IMR-90 (cell line): ENCODE measurements at regions not wholly inside any gene's neighbourhood (a gene's known extent, or its start where the extent isn't known, plus 50 kb on each side); places are given as distances from the start of the nearest gene placed in this dataset.

Experiments used
- ATAC-seq: fragments of 200-7000 bp; cut with Tn5 transposase; 2 replicates; pipeline ENCODE4 v1.9.1; 2020; ENCODE audit warnings: low read depth, mild to moderate bottlenecking, moderate library complexity
- BruUV-seq: library from RNA; stranded (reverse); fragments of 400-500 nt; replicated peaks from 2 replicates; lab custom pipeline; 2021; lab: Mats Ljungman, UMichigan
- CTCF ChIA-PET: fragments of 300-600 bp; formaldehyde crosslinking; extraction: SDS; loops from one replicate; lab custom pipeline; 2021; ENCODE audit warnings: antibody characterized with exemption; lab: Yijun Ruan, JAX
- POLR2A ChIA-PET: fragments of 300-600 bp; sonication (Branson Sonifier 250); formaldehyde crosslinking; loops from one replicate; lab custom pipeline; 2022; ENCODE audit warnings: antibody characterized with exemption; ENCODE audit not compliant: unreplicated experiment; lab: Charles Lee
- DNase-seq: peaks from one replicate; pipeline ENCODE4 v3.0.0; 2013
- H2AFZ ChIP-seq: replicated peaks from 2 replicates; pipeline ENCODE3; 2013; ENCODE audit warnings: low read length, mild to moderate bottlenecking; ENCODE audit not compliant: poor library complexity
- H2AK5ac ChIP-seq: 2 replicates; pipeline ENCODE4 v1.6.1; 2013; ENCODE audit warnings: low read depth, low read length, inconsistent platforms
- H2AK9ac ChIP-seq: replicated peaks from 2 replicates; pipeline ENCODE3; 2013; ENCODE audit warnings: mild to moderate bottlenecking, low read depth, low read length, moderate library complexity; ENCODE audit not compliant: poor library complexity
- H2BK120ac ChIP-seq: 2 replicates; pipeline ENCODE4 v1.6.1; 2013; ENCODE audit warnings: low read depth, low read length, inconsistent platforms
- H2BK15ac ChIP-seq: 3 replicates; pipeline ENCODE4 v1.6.1; 2013; ENCODE audit warnings: low read depth, low read length, inconsistent platforms
- H2BK20ac ChIP-seq: 2 replicates; pipeline ENCODE4 v1.6.1; 2013; ENCODE audit warnings: low read depth, mild to moderate bottlenecking, inconsistent platforms, low read length, moderate library complexity
- H2BK5ac ChIP-seq: 2 replicates; pipeline ENCODE4 v1.6.1; 2013; ENCODE audit warnings: mild to moderate bottlenecking, low read depth, low read length, inconsistent platforms; ENCODE audit not compliant: poor library complexity, severe bottlenecking
- H3K14ac ChIP-seq: replicated peaks from 2 replicates; pipeline ENCODE4 v1.6.1; 2013; ENCODE audit warnings: low read depth, low read length, inconsistent platforms
- H3K18ac ChIP-seq: 2 replicates; pipeline ENCODE4 v1.6.1; 2013; ENCODE audit warnings: low read depth, low read length, control low read depth
- H3K23ac ChIP-seq: 2 replicates; pipeline ENCODE4 v1.6.1; 2013; ENCODE audit warnings: low read depth, low read length, inconsistent platforms
- H3K27ac ChIP-seq: 2 replicates; pipeline ENCODE4 v1.5.1; 2013; ENCODE audit warnings: mild to moderate bottlenecking, control low read depth, low read length; ENCODE audit not compliant: insufficient read depth
- H3K27me3 ChIP-seq: 2 replicates; pipeline ENCODE4 v1.6.1; 2013; ENCODE audit warnings: low read length; ENCODE audit not compliant: control insufficient read depth, insufficient read depth
- H3K36me3 ChIP-seq: 2 replicates; pipeline ENCODE4 v1.6.1; 2013; ENCODE audit warnings: low read length, mixed read lengths; ENCODE audit not compliant: control insufficient read depth, insufficient read depth
- H3K4ac ChIP-seq: 2 replicates; pipeline ENCODE4 v1.6.1; 2013; ENCODE audit warnings: low read depth, low read length, inconsistent platforms
- H3K4me1 ChIP-seq: 2 replicates; pipeline ENCODE4 v1.6.1; 2013; ENCODE audit warnings: low read length, mixed read lengths; ENCODE audit not compliant: control insufficient read depth, insufficient read depth
- H3K4me2 ChIP-seq: 2 replicates; pipeline ENCODE4 v1.6.1; 2013; ENCODE audit warnings: low read depth, mild to moderate bottlenecking, control low read depth, low read length, moderate library complexity
- H3K4me3 ChIP-seq: 2 replicates; pipeline ENCODE4 v1.5.1; 2013; ENCODE audit warnings: low read depth, mild to moderate bottlenecking, control low read depth, low read length, moderate library complexity; ENCODE audit not compliant: insufficient read depth
- H3K56ac ChIP-seq: 2 replicates; pipeline ENCODE4 v1.6.1; 2013; ENCODE audit warnings: low read length, inconsistent platforms; ENCODE audit not compliant: insufficient read depth; ENCODE audit errors: extremely low read depth
- H3K79me1 ChIP-seq, 2 experiments: 2 replicates each; pipeline ENCODE4 v1.6.1; 2013; ENCODE audit warnings: low read length in 2 of 2, inconsistent platforms in 1 of 2, low read depth in 1 of 2
- H3K9ac ChIP-seq: 2 replicates; pipeline ENCODE4 v1.6.1; 2013; ENCODE audit warnings: low read depth, low read length, control low read depth
- H3K9me1 ChIP-seq: 2 replicates; pipeline ENCODE4 v1.6.1; 2013; ENCODE audit warnings: low read length, inconsistent platforms; ENCODE audit not compliant: insufficient read depth
- H3K9me3 ChIP-seq: 2 replicates; pipeline ENCODE4 v1.6.1; 2013; ENCODE audit warnings: low read length; ENCODE audit not compliant: control insufficient read depth, insufficient read depth
- H4K20me1 ChIP-seq: 2 replicates; pipeline ENCODE4 v1.6.1; 2013; ENCODE audit warnings: low read length, inconsistent platforms; ENCODE audit not compliant: insufficient read depth
- H4K5ac ChIP-seq: 2 replicates; pipeline ENCODE4 v1.6.1; 2013; ENCODE audit warnings: mild to moderate bottlenecking, low read depth, low read length, control low read depth
- H4K8ac ChIP-seq, 2 experiments: 2 replicates each; pipeline ENCODE4 v1.6.1; 2013; ENCODE audit warnings: low read depth in 2 of 2, low read length in 2 of 2, control low read depth in 1 of 2, inconsistent platforms in 1 of 2
- H4K91ac ChIP-seq: 2 replicates; pipeline ENCODE4 v1.6.1; 2013; ENCODE audit warnings: low read depth, low read length, inconsistent platforms; ENCODE audit not compliant: insufficient read depth
- CEBPB ChIP-seq: IDR thresholded peaks from 2 replicates; pipeline ENCODE4 v1.6.1; 2012; ENCODE audit warnings: low read depth, low read length, improper control_type of control experiment
- SMC3 ChIP-seq: fragments of 150-350 bp; IDR thresholded peaks from 2 replicates; pipeline ENCODE4 v1.6.1; 2016; ENCODE audit warnings: low read depth, mild to moderate bottlenecking, antibody characterized with exemption, low read length, moderate library complexity
- WGBS, 2 experiments: methylation state at CpG; one replicate each; pipeline versions ENCODE4 v1.1.5 to v1.1.7; 2013; ENCODE audit warnings: missing lambda C conversion rate in 2 of 2; ENCODE audit not compliant: insufficient read length in 1 of 2; ENCODE audit errors: extremely low coverage in 2 of 2; 5-methylcytosine and 5-hydroxymethylcytosine counted together
- dilution Hi-C: fragments of 300-500 bp; cut with HindIII; formaldehyde crosslinking; loops from one replicate; pipeline ENCODE4 v1.14.3; 2018; ENCODE audit warnings: low sequenced_read_pairs; ENCODE audit not compliant: unreplicated experiment
- in situ Hi-C: fragments of 300-500 bp; cut with MboI; formaldehyde crosslinking; loops from 3 replicates; pipeline ENCODE4 v1.14.3; 2019; ENCODE audit warnings: low sequenced_read_pairs, inconsistent platforms, mixed read lengths
- intact Hi-C: fragments of 100-400 bp; cut with micrococcal nuclease; formaldehyde crosslinking; loops from 2 replicates; pipeline ENCODE4 v1.10.0; 2022

- Histone ChIP-seq H2AK9ac (peak overlapping the region; percentile 7), H2BK20ac (no peak overlapping the region), H3K9me3 (no peaks in the 10 kb centered on the region), H3K4me2 (no peak overlapping the region), H3K9ac (no peak overlapping the region), H4K91ac (no peak overlapping the region), H3K56ac (no peak overlapping the region), H3K9me1 (no peaks in the 10 kb centered on the region), H3K14ac (no peak overlapping the region), H2AFZ (no peak overlapping the region), H3K4me1 (no peaks in the 10 kb centered on the region), H4K8ac (no peak overlapping the region), H3K18ac (no peak overlapping the region), H2BK120ac (no peak overlapping the region), H2BK15ac (no peak overlapping the region), H4K20me1 (no peaks in the 10 kb centered on the region), H3K23ac (no peak overlapping the region), H3K4me3 (no peak overlapping the region), H2BK5ac (no peak overlapping the region), H2AK5ac (no peak overlapping the region), H3K79me1 (no peaks in the 10 kb centered on the region), H3K36me3 (no peaks in the 10 kb centered on the region), H3K4ac (no peak overlapping the region), H4K5ac (no peak overlapping the region), H3K27ac (no peak overlapping the region), H3K27me3 (peaks cover 34% of the 10 kb centered on the region)
- ChIA-PET CTCF (no interaction called here), POLR2A (no interaction called here)
- dilution Hi-C loops (no loop called here), in situ Hi-C loops (no loop called here), intact Hi-C loops (no loop called here)
- DNase-seq, result peak; percentile 61
- no CpG with 5 or more reads among the region's 4 CpGs for WGBS, 2 experiments
- peak; percentile 48; the same call in 1 of the 2 replicates for TF ChIP-seq CEBPB
- TF ChIP-seq SMC3, result no peak
- ATAC-seq, result peak; percentile 87
- BruUV-seq, result no TSS peak
These were observed 52.6 kb upstream of the ARAP3 start for GRCh38 chr5:141734501-141735229.
